HEK293T (cell line): ENCODE measurements at regions not wholly inside any gene's neighbourhood (a gene's known extent, or its start where the extent isn't known, plus 50 kb on each side); places are given as distances from the start of the nearest gene placed in this dataset.

ENCODE experiments used
- CTCF ChIA-PET: fragments of 350-600 bp; formaldehyde crosslinking; extraction: SDS; loops from one replicate; lab custom pipeline; 2021; ENCODE audit warnings: antibody characterized with exemption, inconsistent platforms; lab: Yijun Ruan, JAX
- POLR2A ChIA-PET: fragments of 350-600 bp; formaldehyde crosslinking; extraction: SDS; loops from one replicate; lab custom pipeline; 2020; ENCODE audit warnings: antibody characterized with exemption, inconsistent platforms; lab: Yijun Ruan, JAX
- DNase-seq: peaks from one replicate; pipeline ENCODE4 v3.0.0; 2012; ENCODE audit warnings: mixed read lengths; ENCODE audit errors: extremely low spot score
- ARNT ChIP-seq: fragments of 450-650 bp; IDR thresholded peaks from 2 replicates; pipeline ENCODE4 v1.6.1; 2017; ENCODE audit warnings: mild to moderate bottlenecking
- BHLHE40 ChIP-seq: fragments of 450-650 bp; IDR thresholded peaks from 2 replicates; pipeline ENCODE4 v1.6.1; 2016; ENCODE audit warnings: mild to moderate bottlenecking, moderate library complexity, borderline replicate concordance
- CTBP1 ChIP-seq: fragments of 450-650 bp; IDR thresholded peaks from 2 replicates; pipeline ENCODE4 v1.6.1; 2016; ENCODE audit warnings: borderline replicate concordance
- ELF4 ChIP-seq: fragments of 450-650 bp; IDR thresholded peaks from 2 replicates; pipeline ENCODE4 v1.6.1; 2017; ENCODE audit warnings: antibody characterized with exemption
- FOXA1 ChIP-seq: fragments of 450-650 bp; IDR thresholded peaks from 2 replicates; pipeline ENCODE4 v1.6.1; 2016; ENCODE audit warnings: mild to moderate bottlenecking
- FOXK2 ChIP-seq: fragments of 450-650 bp; IDR thresholded peaks from 2 replicates; pipeline ENCODE4 v1.6.1; 2016; ENCODE audit warnings: mild to moderate bottlenecking
- FOXM1 ChIP-seq: fragments of 450-650 bp; IDR thresholded peaks from 2 replicates; pipeline ENCODE4 v1.6.1; 2017; ENCODE audit warnings: mild to moderate bottlenecking, borderline replicate concordance
- HDGF ChIP-seq: fragments of 450-650 bp; IDR thresholded peaks from 2 replicates; pipeline ENCODE4 v1.6.1; 2017; ENCODE audit warnings: antibody characterized with exemption, borderline replicate concordance
- L3MBTL2 ChIP-seq: fragments of 450-650 bp; conservative IDR thresholded peaks from 2 replicates; pipeline ENCODE4 v1.6.1; 2016; ENCODE audit warnings: mild to moderate bottlenecking
- LEF1 ChIP-seq: fragments of 450-650 bp; IDR thresholded peaks from 2 replicates; pipeline ENCODE4 v1.6.1; 2017; ENCODE audit warnings: mild to moderate bottlenecking, borderline replicate concordance
- NFRKB ChIP-seq: fragments of 450-650 bp; IDR thresholded peaks from 2 replicates; pipeline ENCODE4 v1.6.1; 2016; ENCODE audit warnings: mild to moderate bottlenecking, moderate library complexity
- SP1 ChIP-seq: fragments of 450-650 bp; IDR thresholded peaks from 2 replicates; pipeline ENCODE4 v1.6.1; 2017
- SUZ12 ChIP-seq: fragments of 450-650 bp; IDR thresholded peaks from 2 replicates; pipeline ENCODE4 v1.6.1; 2016; ENCODE audit warnings: mild to moderate bottlenecking
- TARDBP ChIP-seq: fragments of 450-650 bp; IDR thresholded peaks from 2 replicates; pipeline ENCODE4 v1.6.1; 2016
- ZNF384 ChIP-seq: fragments of 450-650 bp; IDR thresholded peaks from 2 replicates; pipeline ENCODE4 v1.6.1; 2016
- TF ChIP-seq, protein P1 (sequence below): fragments of 450-650 bp; IDR thresholded peaks from 2 replicates; pipeline ENCODE4 v1.6.1; 2016

DNA sequence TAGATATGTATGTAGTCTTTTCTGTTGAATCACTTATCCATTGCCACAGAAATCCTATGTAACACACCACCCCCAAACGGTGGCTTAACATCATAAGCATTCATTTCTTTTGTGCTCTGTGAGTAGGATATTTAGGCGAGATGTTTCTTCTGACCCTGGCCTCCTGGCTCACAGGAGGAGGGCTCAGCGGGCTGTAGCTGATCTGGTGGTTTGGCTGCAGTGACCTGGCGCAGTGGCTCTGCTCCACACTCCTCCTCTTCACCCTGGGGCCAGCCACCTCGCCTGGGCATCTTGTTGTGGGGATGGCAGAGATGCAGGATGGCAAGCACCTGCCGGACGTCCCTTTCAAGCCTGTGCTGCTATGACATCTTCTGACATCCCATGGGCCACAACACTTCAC, 147.1 kb upstream of the IRS2 start:
- no peak for DNase-seq
- TF ChIP-seq, protein P1, sequence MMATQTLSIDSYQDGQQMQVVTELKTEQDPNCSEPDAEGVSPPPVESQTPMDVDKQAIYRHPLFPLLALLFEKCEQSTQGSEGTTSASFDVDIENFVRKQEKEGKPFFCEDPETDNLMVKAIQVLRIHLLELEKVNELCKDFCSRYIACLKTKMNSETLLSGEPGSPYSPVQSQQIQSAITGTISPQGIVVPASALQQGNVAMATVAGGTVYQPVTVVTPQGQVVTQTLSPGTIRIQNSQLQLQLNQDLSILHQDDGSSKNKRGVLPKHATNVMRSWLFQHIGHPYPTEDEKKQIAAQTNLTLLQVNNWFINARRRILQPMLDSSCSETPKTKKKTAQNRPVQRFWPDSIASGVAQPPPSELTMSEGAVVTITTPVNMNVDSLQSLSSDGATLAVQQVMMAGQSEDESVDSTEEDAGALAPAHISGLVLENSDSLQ, result no peak
- TF ChIP-seq FOXM1 (no peak), LEF1 (no peak), ZNF384 (no peak), FOXK2 (no peak), ELF4 (no peak), NFRKB (no peak), L3MBTL2 (no peak), CTBP1 (no peak)
- ChIA-PET CTCF (no interaction called here), POLR2A (interaction anchor here (0.5 kb wide), 1 partner anchor 974 kb away, joined by 3 read pairs; no protein-coding TSS in a partner anchor)

DNA sequence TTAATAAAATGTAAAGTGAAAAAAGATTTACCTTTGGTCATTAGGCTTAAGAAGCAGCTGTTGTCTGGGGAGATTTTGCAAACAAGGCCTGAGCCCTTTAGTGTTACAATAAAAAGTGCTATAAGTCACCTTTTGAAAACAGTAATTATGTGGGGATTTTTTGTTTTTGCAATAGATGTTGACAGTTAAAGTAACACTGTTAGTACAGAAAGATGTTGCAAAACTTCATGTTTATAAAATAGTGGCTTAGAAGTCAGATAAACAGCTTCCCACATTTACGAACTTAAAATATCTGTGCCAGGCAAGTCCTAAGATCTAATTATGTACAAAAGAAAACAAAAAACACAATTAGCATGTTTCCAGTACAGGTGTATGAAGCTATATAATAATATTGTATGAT, 138.0 kb upstream of the IRS2 start:
- TF ChIP-seq ARNT (no peak), FOXK2 (no peak), ZNF384 (no peak), L3MBTL2 (no peak), TARDBP (no peak), BHLHE40 (no peak)
- CTCF ChIA-PET, result no interaction called here
- POLR2A ChIA-PET, result no interaction called here
- no peak for DNase-seq

DNA sequence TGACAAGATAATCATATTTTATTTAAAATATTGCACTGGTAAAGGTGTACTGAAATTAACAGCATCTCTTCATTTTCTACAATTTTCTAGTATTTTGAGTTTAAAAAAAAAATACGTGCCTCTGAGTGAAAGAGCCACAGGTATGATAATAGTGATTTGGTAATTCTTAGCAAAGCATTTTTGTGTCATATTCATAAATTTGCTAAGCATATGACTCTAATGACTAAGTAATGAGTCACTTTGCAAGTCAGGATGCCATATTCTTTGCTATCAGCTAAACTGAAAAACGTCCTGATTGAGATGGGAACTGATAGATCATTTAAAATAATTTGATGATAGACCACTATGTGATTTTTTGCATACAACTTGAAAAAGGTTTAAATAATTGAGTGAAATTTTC, 136.1 kb upstream of the IRS2 start:
- CTCF ChIA-PET, result no interaction called here
- DNase-seq, result no peak
- POLR2A ChIA-PET, result no interaction called here
- TF ChIP-seq LEF1 (no peak), SP1 (no peak), NFRKB (no peak), CTBP1 (no peak), L3MBTL2 (no peak), SUZ12 (no peak), HDGF (no peak)

DNA sequence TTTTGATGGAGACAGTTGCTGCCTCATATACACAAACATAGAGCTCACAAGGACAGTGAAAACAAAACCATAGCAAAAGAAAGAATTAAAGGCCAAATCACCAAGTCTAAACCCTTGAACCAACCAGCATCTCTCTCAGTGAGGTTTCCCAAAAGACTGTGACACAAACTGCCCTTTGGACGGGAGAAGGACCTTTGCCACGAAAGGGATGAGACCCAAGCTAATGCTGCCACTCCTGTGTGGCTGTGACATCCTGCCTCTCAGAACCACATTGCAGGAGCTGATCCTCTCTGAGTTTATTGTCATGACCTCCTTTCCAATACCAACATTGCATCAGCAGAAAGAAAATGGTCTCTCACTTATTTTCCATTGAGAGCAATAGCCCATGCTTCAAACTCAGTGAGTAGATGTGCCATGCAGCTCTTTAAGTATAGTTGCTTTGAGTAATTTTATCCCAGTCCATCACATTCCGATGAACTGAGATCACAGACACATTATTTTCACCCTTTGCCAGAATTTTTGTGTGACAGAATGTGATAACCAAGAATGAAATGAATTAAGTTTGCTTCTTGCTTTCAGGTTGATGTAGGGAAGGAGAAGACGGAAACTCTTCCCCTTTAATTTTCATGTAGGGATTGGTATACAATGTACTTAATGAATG, 133.5 kb upstream of the IRS2 start:
- CTCF ChIA-PET, result interaction anchor here (0.6 kb wide), 1 partner anchor 1766 kb away, joined by 3 read pairs; no protein-coding TSS in a partner anchor

DNA sequence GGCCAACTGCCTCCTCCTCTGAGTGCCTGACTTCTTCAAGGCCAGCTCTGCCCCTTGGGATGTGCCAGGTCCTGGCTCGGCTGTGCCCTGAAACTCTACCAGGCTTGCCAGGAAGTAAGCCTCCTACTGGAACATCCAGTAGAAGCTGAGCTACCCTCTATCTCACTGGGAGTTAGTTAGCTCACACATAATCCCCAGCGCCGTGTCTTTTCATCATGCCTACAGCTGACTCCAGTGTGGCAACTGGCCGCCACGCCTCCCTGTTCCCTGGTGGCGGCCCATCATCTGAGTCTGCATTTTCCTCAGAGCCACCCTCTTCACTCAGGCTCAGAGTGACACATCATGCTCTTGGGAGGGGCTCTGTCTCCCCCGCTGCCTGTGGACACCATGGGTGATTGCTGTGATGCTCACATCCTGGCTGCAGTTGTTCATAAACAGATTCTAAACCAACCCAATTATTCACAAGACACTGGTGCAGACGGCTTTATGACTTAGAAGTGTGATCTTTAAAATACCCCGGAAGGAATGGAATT, 131.9 kb upstream of the IRS2 start:
- DNase-seq, result no peak
- POLR2A ChIA-PET, result no interaction called here
- no peak for TF ChIP-seq LEF1
- TF ChIP-seq FOXK2, result no peak
- no peak for TF ChIP-seq ARNT
- TF ChIP-seq, protein P1, result no peak
- no peak for TF ChIP-seq FOXA1
- no peak for TF ChIP-seq BHLHE40
- no peak for TF ChIP-seq SP1
- TF ChIP-seq HDGF, result no peak
- no peak for TF ChIP-seq L3MBTL2
- no peak for TF ChIP-seq SUZ12
- no peak for TF ChIP-seq CTBP1
- no peak for TF ChIP-seq ZNF384
- TF ChIP-seq ELF4, result no peak
- no peak for TF ChIP-seq TARDBP
- TF ChIP-seq FOXM1, result no peak
- TF ChIP-seq NFRKB, result no peak
- CTCF ChIA-PET, result no interaction called here

More for the DNA sequence above, 133.5 kb upstream of the IRS2 start:
- TF ChIP-seq, protein P1, result no peak
- POLR2A ChIA-PET, result no interaction called here
- DNase-seq, result no peak

DNA sequence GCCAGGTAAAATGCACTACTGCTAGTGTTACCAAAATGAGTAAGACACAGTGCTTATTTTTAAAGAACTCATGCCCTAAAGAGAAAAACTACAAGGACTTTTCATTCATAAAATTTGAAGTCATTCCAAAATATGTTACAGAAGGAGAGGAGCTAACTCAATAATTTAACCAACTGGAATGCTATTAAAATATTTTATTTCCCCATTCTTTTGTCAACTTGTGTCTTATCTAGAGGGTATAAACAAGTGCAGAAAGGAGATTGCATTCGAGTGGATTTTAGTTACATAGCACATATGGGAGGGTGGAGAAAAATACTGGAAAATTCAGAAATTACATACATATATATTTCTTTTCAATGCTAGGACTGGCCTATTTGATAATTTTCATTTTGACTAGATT, 131.0 kb upstream of the IRS2 start:
- ChIA-PET POLR2A (no interaction called here), CTCF (no interaction called here)
- TF ChIP-seq FOXK2, result no peak
- TF ChIP-seq ARNT, result no peak
- TF ChIP-seq ELF4, result no peak
- TF ChIP-seq SP1, result no peak
- TF ChIP-seq TARDBP, result no peak
- no peak for TF ChIP-seq FOXA1
- TF ChIP-seq CTBP1, result no peak
- TF ChIP-seq L3MBTL2, result no peak
- no peak for TF ChIP-seq NFRKB
- no peak for TF ChIP-seq SUZ12
- no peak for TF ChIP-seq BHLHE40
- TF ChIP-seq, protein P1, result no peak
- no peak for TF ChIP-seq LEF1
- no peak for TF ChIP-seq ZNF384
- TF ChIP-seq HDGF, result no peak
- TF ChIP-seq FOXM1, result no peak
- no peak for DNase-seq
